Testis (tissue), 2 donors: ENCODE measurements at regions not wholly inside any gene's neighbourhood (a gene's known extent, or its start where the extent isn't known, plus 50 kb on each side); places are given as distances from the start of the nearest gene placed in this dataset.
"Not testable (repeated sequence)": the region's sequence is repeated elsewhere in the genome, so short reads cannot be mapped to it uniquely, and the experiment has no call there.

Source experiments
- DNase-seq: peaks from one replicate; pipeline ENCODE4 v3.0.0-alpha.2; 2019
- H3K27ac ChIP-seq, 2 donors: fragments of 200-600 bp; sonication (generic); one replicate each; pipeline ENCODE4 v1.5.1; 2019
- H3K27me3 ChIP-seq: fragments of 200-600 bp; sonication (generic); one replicate; pipeline ENCODE4 v1.5.1; 2019
- H3K36me3 ChIP-seq: fragments of 200-600 bp; sonication (generic); one replicate; pipeline ENCODE4 v1.5.1; 2017; ENCODE audit warnings: low read depth; ENCODE audit errors: missing control alignments
- H3K4me1 ChIP-seq: fragments of 200-600 bp; sonication (generic); one replicate; pipeline ENCODE4 v1.5.1; 2019
- H3K4me3 ChIP-seq, 2 donors: fragments of 200-600 bp; sonication (generic); one replicate each; pipeline ENCODE4 v1.5.1; 2017 to 2019
- H3K9me3 ChIP-seq: fragments of 200-600 bp; sonication (generic); one replicate; pipeline ENCODE4 v1.5.1; 2017
- POLR2A ChIP-seq: fragments of 450-650 bp; IDR thresholded peaks from one replicate; pipeline ENCODE4 v1.6.1; 2017; ENCODE audit warnings: antibody characterized with exemption, mild to moderate bottlenecking, moderate library complexity
- WGBS, 2 donors: methylation state at CpG; one replicate each; pipeline ENCODE4 v1.1.5; 2018; 5-methylcytosine and 5-hydroxymethylcytosine counted together
- intact Hi-C: fragments of 100-400 bp; cut with DNase I; formaldehyde crosslinking; loops from one replicate; pipeline ENCODE4 v1.15.1; 2023; ENCODE audit warnings: low total_unique reads
- TF ChIP-seq, protein P1 (sequence below), 3 experiments: fragments of 450-650 bp in 2 of 3; fragments of 200-600 bp in 1 of 3; sonication (generic) in 1 of 3; IDR thresholded peaks; one replicate each; pipeline ENCODE4 v1.5.1; 2016 to 2019; ENCODE audit warnings: antibody characterized with exemption in 3 of 3, mild to moderate bottlenecking in 2 of 3, moderate library complexity in 1 of 3

DNA sequence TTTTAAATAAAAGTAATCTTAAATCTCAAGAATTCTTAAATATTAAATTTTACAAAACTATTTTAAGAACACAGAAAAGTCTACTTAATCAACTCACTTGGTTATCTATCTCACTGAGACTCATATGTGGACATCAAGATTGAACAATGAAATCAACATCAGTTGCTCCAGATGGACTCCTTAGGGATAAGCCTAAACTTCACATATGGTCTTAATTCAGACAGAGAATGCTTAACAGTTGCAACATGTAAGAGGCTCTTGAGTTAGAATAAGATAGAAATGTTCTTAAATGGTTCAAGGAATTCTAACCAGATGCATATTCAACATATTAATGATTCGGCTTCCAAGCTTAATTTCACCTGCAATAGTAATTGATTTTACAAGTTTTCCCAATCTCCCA lies 1730.9 kb downstream of the PCDH9 start:
- DNase-seq, result no peak
- TF ChIP-seq, protein P1, sequence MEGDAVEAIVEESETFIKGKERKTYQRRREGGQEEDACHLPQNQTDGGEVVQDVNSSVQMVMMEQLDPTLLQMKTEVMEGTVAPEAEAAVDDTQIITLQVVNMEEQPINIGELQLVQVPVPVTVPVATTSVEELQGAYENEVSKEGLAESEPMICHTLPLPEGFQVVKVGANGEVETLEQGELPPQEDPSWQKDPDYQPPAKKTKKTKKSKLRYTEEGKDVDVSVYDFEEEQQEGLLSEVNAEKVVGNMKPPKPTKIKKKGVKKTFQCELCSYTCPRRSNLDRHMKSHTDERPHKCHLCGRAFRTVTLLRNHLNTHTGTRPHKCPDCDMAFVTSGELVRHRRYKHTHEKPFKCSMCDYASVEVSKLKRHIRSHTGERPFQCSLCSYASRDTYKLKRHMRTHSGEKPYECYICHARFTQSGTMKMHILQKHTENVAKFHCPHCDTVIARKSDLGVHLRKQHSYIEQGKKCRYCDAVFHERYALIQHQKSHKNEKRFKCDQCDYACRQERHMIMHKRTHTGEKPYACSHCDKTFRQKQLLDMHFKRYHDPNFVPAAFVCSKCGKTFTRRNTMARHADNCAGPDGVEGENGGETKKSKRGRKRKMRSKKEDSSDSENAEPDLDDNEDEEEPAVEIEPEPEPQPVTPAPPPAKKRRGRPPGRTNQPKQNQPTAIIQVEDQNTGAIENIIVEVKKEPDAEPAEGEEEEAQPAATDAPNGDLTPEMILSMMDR (IDR thresholded peaks at IDR 0.05), result no peak
- no peak for TF ChIP-seq POLR2A
- no peaks in the 10 kb centered on the region for H3K36me3 ChIP-seq
- no peak overlapping the region for H3K4me3 ChIP-seq
- H3K4me1 ChIP-seq, result no peaks in the 10 kb centered on the region
- intact Hi-C loops, result no loop called here
- no peaks in the 10 kb centered on the region for H3K27me3 ChIP-seq
- WGBS, 2 donors, result 85 to 97% methylated on average over 1 of the region's 1 CpG
- no peak overlapping the region for H3K27ac ChIP-seq
- no peaks in the 10 kb centered on the region for H3K9me3 ChIP-seq

- intact Hi-C loops, result no loop called here
Observed at GRCh38 chr13:65497265-65497664, 1732.9 kb downstream of the PCDH9 start.

GRCh38 chr13:65490725-65491124 lies 1739.4 kb downstream of the PCDH9 start:
- H3K27me3 ChIP-seq, H3K4me1 ChIP-seq, H3K4me3 ChIP-seq, intact Hi-C loops, H3K36me3 ChIP-seq, H3K27ac ChIP-seq, DNase-seq, H3K9me3 ChIP-seq: not testable (repeated sequence)
- WGBS, 2 donors, result 88 to 92% methylated on average over 1 of the region's 1 CpG

More at GRCh38 chr13:65497265-65497664, 1732.9 kb downstream of the PCDH9 start:
- TF ChIP-seq, protein P1 (IDR thresholded peaks at IDR 0.05), result no peak
- no peak for TF ChIP-seq POLR2A
- H3K27ac ChIP-seq, result no peak overlapping the region
- no peaks in the 10 kb centered on the region for H3K36me3 ChIP-seq
- no peak for DNase-seq
- no peaks in the 10 kb centered on the region for H3K27me3 ChIP-seq
- H3K4me3 ChIP-seq, result no peak overlapping the region
- H3K4me1 ChIP-seq, result no peaks in the 10 kb centered on the region
- H3K9me3 ChIP-seq, result no peaks in the 10 kb centered on the region

DNA sequence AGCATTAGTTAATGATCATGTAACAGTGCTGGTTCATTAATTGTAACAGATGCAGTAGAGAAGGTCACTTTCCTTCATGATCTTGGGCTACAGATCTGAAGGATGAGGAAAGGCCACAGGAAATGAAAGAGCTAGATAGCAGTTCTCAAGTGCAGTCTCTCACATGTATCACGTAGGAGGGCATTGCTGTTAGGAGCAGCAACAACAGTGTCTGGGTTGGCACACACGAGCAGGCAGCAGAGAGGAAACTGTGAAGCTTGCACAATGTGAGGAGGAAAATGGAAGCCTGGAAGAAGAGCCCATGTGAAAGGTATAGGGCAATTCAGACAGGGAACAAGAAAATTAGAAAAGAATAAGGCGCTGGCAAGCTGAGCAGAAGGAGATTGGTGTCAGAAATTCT lies 1741.5 kb downstream of the PCDH9 start:
- Histone ChIP-seq H3K9me3 (no peaks in the 10 kb centered on the region), H3K4me3 (no peak overlapping the region), H3K27ac (no peak overlapping the region), H3K27me3 (no peaks in the 10 kb centered on the region), H3K36me3 (no peaks in the 10 kb centered on the region), H3K4me1 (no peaks in the 10 kb centered on the region)
- intact Hi-C loops, result no loop called here
- TF ChIP-seq POLR2A, result no peak
- TF ChIP-seq, protein P1 (IDR thresholded peaks at IDR 0.05), result no peak
- WGBS, 2 donors, result 69 to 72% methylated on average over 3 of the region's 3 CpGs
- no peak for DNase-seq

DNA sequence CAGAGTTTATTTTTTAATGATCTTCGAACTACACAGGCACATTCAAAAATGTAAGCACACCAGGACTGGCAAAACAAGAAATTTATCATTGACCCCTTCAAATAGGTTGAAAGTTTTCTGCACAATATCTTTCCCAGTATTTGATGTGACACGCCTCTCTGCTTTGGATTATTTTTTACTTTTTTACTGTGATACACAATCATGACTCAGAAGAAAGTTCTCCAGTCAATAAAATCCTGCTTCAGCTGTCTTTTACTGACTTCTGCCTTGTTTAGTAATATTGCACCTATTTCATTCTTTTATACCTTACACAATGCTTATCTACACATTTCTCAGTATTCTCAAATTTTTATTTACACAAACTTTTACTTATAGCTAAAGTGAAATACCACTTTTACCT lies 1750.4 kb downstream of the PCDH9 start:
- no peaks in the 10 kb centered on the region for H3K4me1 ChIP-seq
- no peaks in the 10 kb centered on the region for H3K27me3 ChIP-seq
- WGBS, 2 donors, result 79 to 88% methylated on average over 2 of the region's 2 CpGs
- no peaks in the 10 kb centered on the region for H3K36me3 ChIP-seq
- TF ChIP-seq, protein P1 (IDR thresholded peaks at IDR 0.05), result no peak
- no peak for TF ChIP-seq POLR2A
- H3K9me3 ChIP-seq, result no peaks in the 10 kb centered on the region
- no peak for DNase-seq
- intact Hi-C loops, result no loop called here
- no peak overlapping the region for H3K4me3 ChIP-seq
- H3K27ac ChIP-seq, result no peak overlapping the region
